Cardiac muscle cell (in vitro differentiated cells and primary cell): ENCODE measurements at regions not wholly inside any gene's neighbourhood (a gene's known extent, or its start where the extent isn't known, plus 50 kb on each side); places are given as distances from the start of the nearest gene placed in this dataset.
"Not testable (repeated sequence)": the region's sequence is repeated elsewhere in the genome, so short reads cannot be mapped to it uniquely, and the experiment has no call there.

ENCODE experiments used
- DNase-seq, 2 donors: peaks; one replicate each; pipeline versions ENCODE4 v3.0.0 to v3.0.0-alpha.2; 2010 to 2017; ENCODE audit warnings: low read depth in 1 of 2, low spot score in 1 of 2
- H3K27ac ChIP-seq: fragments of 200-600 bp; sonication (generic); 2 replicates; pipeline ENCODE4 v1.5.1; 2016
- H3K27me3 ChIP-seq: fragments of 200-600 bp; sonication (generic); 2 replicates; pipeline ENCODE4 v1.6.0; 2016; ENCODE audit warnings: control low read depth
- H3K36me3 ChIP-seq: fragments of 200-600 bp; sonication (generic); 2 replicates; pipeline ENCODE4 v1.5.1; 2016; ENCODE audit warnings: control low read depth
- H3K4me1 ChIP-seq: fragments of 200-600 bp; sonication (generic); 2 replicates; pipeline ENCODE4 v1.8.1; 2017; ENCODE audit warnings: low read depth, mild to moderate bottlenecking, mixed run types
- H3K4me3 ChIP-seq: fragments of 200-600 bp; sonication (generic); 2 replicates; pipeline ENCODE4 v1.5.1; 2016; ENCODE audit warnings: mild to moderate bottlenecking
- H3K9me3 ChIP-seq: fragments of 200-600 bp; sonication (generic); 2 replicates; pipeline ENCODE4 v1.5.1; 2017; ENCODE audit warnings: low read depth, mild to moderate bottlenecking, control low read depth
- TF ChIP-seq, protein P1 (sequence below): IDR thresholded peaks from 2 replicates; pipeline ENCODE4 v1.5.1; 2012; ENCODE audit warnings: low read depth, mild to moderate bottlenecking, low read length

DNA sequence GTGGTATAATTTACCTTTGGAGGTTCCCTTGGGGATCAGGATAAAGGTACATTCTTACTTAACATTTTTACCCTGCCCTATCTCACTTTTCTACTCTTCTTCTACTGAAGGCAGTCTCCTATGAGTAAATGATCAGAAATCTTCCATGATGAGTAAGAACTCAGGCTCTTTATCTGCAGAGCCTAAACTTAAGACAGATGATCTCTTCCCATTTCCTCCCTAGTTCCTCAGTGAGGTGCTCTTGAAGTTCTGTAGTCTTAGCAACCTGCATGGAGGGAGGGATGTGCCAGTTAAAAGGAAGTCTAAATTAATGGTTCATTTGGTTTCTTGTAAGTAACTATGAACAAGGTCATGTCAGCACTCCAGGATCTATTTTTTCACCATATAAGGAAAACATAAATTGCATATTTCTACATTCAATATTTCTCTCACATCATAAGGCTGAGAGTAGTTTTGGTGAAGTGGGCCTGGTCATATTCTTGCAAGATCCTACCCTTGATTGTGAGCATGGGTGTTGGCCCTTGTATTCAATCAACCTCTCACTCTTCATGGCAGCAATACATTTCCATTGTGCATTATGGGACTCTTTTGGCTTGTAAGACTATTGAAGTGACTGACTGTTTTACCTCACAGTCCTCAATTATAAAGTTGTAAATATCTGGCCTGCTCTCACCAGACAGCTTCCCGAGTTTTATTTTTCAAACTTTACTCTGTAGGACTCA lies 295.5 kb downstream of the SLC7A11 start:
- DNase-seq: no peak
- Histone ChIP-seq H3K9me3 (no peaks in the 10 kb centered on the region), H3K27ac (no peak overlapping the region), H3K4me3 (no peak overlapping the region), H3K4me1 (no peaks in the 10 kb centered on the region), H3K36me3 (no peaks in the 10 kb centered on the region), H3K27me3 (no peaks in the 10 kb centered on the region)
- TF ChIP-seq, protein P1, sequence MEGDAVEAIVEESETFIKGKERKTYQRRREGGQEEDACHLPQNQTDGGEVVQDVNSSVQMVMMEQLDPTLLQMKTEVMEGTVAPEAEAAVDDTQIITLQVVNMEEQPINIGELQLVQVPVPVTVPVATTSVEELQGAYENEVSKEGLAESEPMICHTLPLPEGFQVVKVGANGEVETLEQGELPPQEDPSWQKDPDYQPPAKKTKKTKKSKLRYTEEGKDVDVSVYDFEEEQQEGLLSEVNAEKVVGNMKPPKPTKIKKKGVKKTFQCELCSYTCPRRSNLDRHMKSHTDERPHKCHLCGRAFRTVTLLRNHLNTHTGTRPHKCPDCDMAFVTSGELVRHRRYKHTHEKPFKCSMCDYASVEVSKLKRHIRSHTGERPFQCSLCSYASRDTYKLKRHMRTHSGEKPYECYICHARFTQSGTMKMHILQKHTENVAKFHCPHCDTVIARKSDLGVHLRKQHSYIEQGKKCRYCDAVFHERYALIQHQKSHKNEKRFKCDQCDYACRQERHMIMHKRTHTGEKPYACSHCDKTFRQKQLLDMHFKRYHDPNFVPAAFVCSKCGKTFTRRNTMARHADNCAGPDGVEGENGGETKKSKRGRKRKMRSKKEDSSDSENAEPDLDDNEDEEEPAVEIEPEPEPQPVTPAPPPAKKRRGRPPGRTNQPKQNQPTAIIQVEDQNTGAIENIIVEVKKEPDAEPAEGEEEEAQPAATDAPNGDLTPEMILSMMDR: no peak

DNA sequence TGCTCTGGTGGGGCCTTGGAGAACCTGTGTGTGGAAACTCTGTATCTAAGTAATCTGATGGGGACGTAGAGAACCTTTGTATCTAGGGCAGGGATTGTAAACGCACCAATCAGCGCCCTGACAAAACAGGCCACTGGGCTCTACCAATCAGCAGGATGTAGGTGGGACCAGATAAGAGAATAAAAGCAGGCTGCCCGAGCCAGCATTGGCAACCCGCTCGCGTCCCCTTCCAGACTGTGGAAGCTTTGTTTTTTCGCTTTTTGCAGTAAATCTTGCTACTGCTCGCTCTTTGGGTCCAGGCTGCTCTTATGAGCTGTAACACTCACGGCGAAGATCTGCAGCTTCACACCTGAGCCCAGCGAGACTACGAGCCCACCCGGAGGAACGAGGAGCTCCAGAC lies 299.3 kb downstream of the SLC7A11 start:
- not testable (repeated sequence) for H3K36me3 ChIP-seq, H3K9me3 ChIP-seq, H3K4me3 ChIP-seq, H3K27ac ChIP-seq, H3K27me3 ChIP-seq, H3K4me1 ChIP-seq, DNase-seq

GRCh38 chr4:137942015-137942515 lies 300.1 kb downstream of the SLC7A11 start:
- H3K27ac ChIP-seq, DNase-seq, H3K4me3 ChIP-seq, H3K36me3 ChIP-seq, H3K9me3 ChIP-seq, H3K4me1 ChIP-seq, H3K27me3 ChIP-seq: not testable (repeated sequence)

DNA sequence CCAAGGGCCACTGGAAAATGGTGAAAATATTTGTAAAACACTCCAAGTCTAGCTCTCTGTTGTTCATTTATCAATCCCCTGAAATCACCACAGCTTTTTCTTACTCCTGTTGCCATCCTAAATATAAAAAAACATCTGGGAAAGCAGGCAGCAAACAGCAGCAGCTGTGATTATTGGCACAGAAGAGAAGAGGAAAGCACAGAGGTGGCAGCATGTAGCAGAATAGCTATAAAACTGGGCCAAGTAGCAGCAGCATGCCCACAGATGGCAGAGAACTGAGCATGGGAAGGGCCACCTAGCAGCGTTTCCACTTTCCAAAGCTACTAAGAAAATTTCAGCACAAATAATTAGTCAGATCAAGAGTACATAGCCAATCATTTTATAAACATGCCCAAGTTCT lies 307.2 kb downstream of the SLC7A11 start:
- Histone ChIP-seq H3K4me3 (no peak overlapping the region), H3K27ac (no peak overlapping the region), H3K9me3 (no peaks in the 10 kb centered on the region), H3K36me3 (no peaks in the 10 kb centered on the region), H3K27me3 (no peaks in the 10 kb centered on the region), H3K4me1 (no peaks in the 10 kb centered on the region)
- TF ChIP-seq, protein P1: no peak
- DNase-seq: no peak

- TF ChIP-seq, protein P1: no peak
- Histone ChIP-seq H3K27me3 (no peaks in the 10 kb centered on the region), H3K9me3 (no peaks in the 10 kb centered on the region), H3K36me3 (no peaks in the 10 kb centered on the region), H3K27ac (no peak overlapping the region), H3K4me1 (no peaks in the 10 kb centered on the region), H3K4me3 (no peak overlapping the region)
- DNase-seq: no peak
These were observed 308.1 kb downstream of the SLC7A11 start for GRCh38 chr4:137934046-137934445.

GRCh38 chr4:137927972-137928371 lies 314.2 kb downstream of the SLC7A11 start:
- Histone ChIP-seq H3K4me3 (no peak overlapping the region), H3K9me3 (no peaks in the 10 kb centered on the region), H3K36me3 (no peaks in the 10 kb centered on the region), H3K27ac (no peak overlapping the region), H3K27me3 (no peaks in the 10 kb centered on the region), H3K4me1 (no peaks in the 10 kb centered on the region)
- TF ChIP-seq, protein P1: no peak
- DNase-seq: no peak
